ENCODE measurements at regions not wholly inside any gene's neighbourhood (a gene's known extent, or its start where the extent isn't known, plus 50 kb on each side); places are given as distances from the start of the nearest gene placed in this dataset.

GRCh38 chr7:145169908-145170307 is 334.1 kb upstream of the TPK1 start:
- TF ChIP-seq EZH2phosphoT487 (IDR thresholded peaks at IDR 0.05; ENCODE audit: borderline replicate concordance, low read length) (no peak), CTCF (IDR thresholded peaks at IDR 0.05; ENCODE audit: low read depth, low read length, poor library complexity, severe bottlenecking) (peak; percentile 41)
- no peaks in the 10 kb centered on the region for H3K27me3 ChIP-seq (ENCODE audit: control insufficient read depth, low read length)
- H3K4me1 ChIP-seq (ENCODE audit: control insufficient read depth, low read length): no peaks in the 10 kb centered on the region

DNA sequence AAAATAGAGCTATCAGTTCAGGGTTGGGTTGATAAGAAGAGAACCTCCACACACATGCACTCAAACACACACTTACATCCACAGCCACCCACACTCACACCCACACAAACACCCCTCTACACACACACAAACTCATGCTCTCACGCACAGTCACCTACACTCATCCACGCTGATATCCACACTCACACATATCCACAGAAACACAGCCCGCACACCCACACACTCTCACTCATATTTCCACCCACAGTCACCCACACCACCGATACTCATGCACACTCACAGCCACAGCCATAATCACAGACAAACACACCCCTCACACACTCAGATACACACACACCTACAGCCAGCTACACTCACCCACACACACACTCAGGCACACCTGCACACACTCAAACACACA is 333.0 kb upstream of the TPK1 start:
- Histone ChIP-seq H3K27me3 (ENCODE audit: control insufficient read depth, low read length) (no peaks in the 10 kb centered on the region), H3K4me2 (ENCODE audit: low read length) (no peak overlapping the region), H3K9me3 (ENCODE audit: control insufficient read depth, insufficient read depth, low read length) (no peaks in the 10 kb centered on the region), H3K27ac (ENCODE audit: low read depth, low read length) (no peak overlapping the region), H3K9me2 (replicated peaks; ENCODE audit: control insufficient read depth, low read length) (no peaks in the 10 kb centered on the region), H3K36me3 (ENCODE audit: control insufficient read depth, low read length) (no peaks in the 10 kb centered on the region), H3K79me2 (ENCODE audit: control insufficient read depth, low read length) (no peaks in the 10 kb centered on the region), H3K4me1 (ENCODE audit: control insufficient read depth, low read length) (no peaks in the 10 kb centered on the region), H3F3A (ENCODE audit: control insufficient read depth, insufficient read depth) (no peaks in the 10 kb centered on the region), H4K20me1 (ENCODE audit: control insufficient read depth, insufficient read depth, low read depth, low read length) (no peaks in the 10 kb centered on the region), H3K4me3 (ENCODE audit: low read length) (no peak overlapping the region)
- TF ChIP-seq EZH2phosphoT487 (IDR thresholded peaks at IDR 0.05; ENCODE audit: borderline replicate concordance, low read length) (no peak), CTCF (IDR thresholded peaks at IDR 0.05; ENCODE audit: low read depth, low read length, poor library complexity, severe bottlenecking) (no peak)

More at GRCh38 chr7:145169908-145170307, 334.1 kb upstream of the TPK1 start:
- Histone ChIP-seq H3K27ac (ENCODE audit: low read depth, low read length) (no peak overlapping the region), H3K4me3 (ENCODE audit: low read length) (no peak overlapping the region), H3K9me3 (ENCODE audit: control insufficient read depth, insufficient read depth, low read length) (no peaks in the 10 kb centered on the region), H3F3A (ENCODE audit: control insufficient read depth, insufficient read depth) (no peaks in the 10 kb centered on the region), H3K79me2 (ENCODE audit: control insufficient read depth, low read length) (no peaks in the 10 kb centered on the region), H3K9me2 (replicated peaks; ENCODE audit: control insufficient read depth, low read length) (no peaks in the 10 kb centered on the region), H3K4me2 (ENCODE audit: low read length) (no peak overlapping the region), H4K20me1 (ENCODE audit: control insufficient read depth, insufficient read depth, low read depth, low read length) (no peaks in the 10 kb centered on the region), H3K36me3 (ENCODE audit: control insufficient read depth, low read length) (no peaks in the 10 kb centered on the region)

DNA sequence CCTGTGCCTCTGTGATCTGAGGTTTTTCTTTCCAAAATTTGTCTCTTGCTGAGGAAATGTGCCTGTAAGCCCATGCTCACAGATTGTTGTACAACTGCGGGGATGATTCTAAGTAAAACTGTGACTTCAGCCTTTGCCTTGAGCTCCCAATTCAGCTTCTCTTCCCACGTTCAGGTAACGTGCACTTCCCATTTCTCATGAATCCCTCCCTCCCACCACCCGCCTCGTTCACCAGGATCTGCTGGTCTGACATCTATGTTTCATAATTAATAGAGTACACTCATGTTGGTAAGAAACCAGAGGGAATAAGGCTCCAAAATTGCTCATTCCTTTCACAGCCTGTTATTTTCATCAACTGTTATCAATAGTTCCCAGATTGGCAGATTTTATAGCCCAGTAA is 332.6 kb upstream of the TPK1 start:
- Histone ChIP-seq H3K36me3 (ENCODE audit: control insufficient read depth, low read length) (no peaks in the 10 kb centered on the region), H3K4me2 (ENCODE audit: low read length) (no peak overlapping the region), H3K4me3 (ENCODE audit: low read length) (no peak overlapping the region), H3K9me3 (ENCODE audit: control insufficient read depth, insufficient read depth, low read length) (no peaks in the 10 kb centered on the region), H3K27ac (ENCODE audit: low read depth, low read length) (no peak overlapping the region), H3K4me1 (ENCODE audit: control insufficient read depth, low read length) (no peaks in the 10 kb centered on the region), H3K9me2 (replicated peaks; ENCODE audit: control insufficient read depth, low read length) (no peaks in the 10 kb centered on the region), H3F3A (ENCODE audit: control insufficient read depth, insufficient read depth) (no peaks in the 10 kb centered on the region), H4K20me1 (ENCODE audit: control insufficient read depth, insufficient read depth, low read depth, low read length) (no peaks in the 10 kb centered on the region), H3K27me3 (ENCODE audit: control insufficient read depth, low read length) (no peaks in the 10 kb centered on the region), H3K79me2 (ENCODE audit: control insufficient read depth, low read length) (no peaks in the 10 kb centered on the region)
- TF ChIP-seq CTCF (IDR thresholded peaks at IDR 0.05; ENCODE audit: low read depth, low read length, poor library complexity, severe bottlenecking): no peak
- no peak for TF ChIP-seq EZH2phosphoT487 (IDR thresholded peaks at IDR 0.05; ENCODE audit: borderline replicate concordance, low read length)

DNA sequence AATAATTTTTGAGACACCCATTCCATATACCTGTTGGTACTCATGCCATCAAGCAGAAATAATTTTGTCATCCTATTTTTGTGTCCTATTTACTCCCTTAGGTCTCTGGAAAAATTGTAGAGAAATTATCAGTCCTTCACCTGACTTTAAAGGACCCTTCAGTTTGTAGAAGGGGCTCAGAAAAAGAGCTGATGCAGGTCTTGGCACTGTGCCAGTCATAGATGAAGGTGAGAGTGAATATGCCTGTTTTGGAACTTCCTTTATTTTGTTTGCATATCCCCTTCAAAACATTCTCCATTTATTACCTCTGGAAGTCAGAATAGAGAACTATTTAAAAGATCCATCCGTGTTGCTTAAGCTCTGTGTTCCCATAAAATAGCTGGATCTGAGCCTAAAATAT is 321.0 kb upstream of the TPK1 start:
- no peaks in the 10 kb centered on the region for H3K79me2 ChIP-seq (ENCODE audit: control insufficient read depth, low read length)
- no peaks in the 10 kb centered on the region for H3F3A ChIP-seq (ENCODE audit: control insufficient read depth, insufficient read depth)
- no peak for TF ChIP-seq EZH2phosphoT487 (IDR thresholded peaks at IDR 0.05; ENCODE audit: borderline replicate concordance, low read length)
- TF ChIP-seq CTCF (IDR thresholded peaks at IDR 0.05; ENCODE audit: low read depth, low read length, poor library complexity, severe bottlenecking): no peak
- no peaks in the 10 kb centered on the region for H4K20me1 ChIP-seq (ENCODE audit: control insufficient read depth, insufficient read depth, low read depth, low read length)
- no peak overlapping the region for H3K4me2 ChIP-seq (ENCODE audit: low read length)
- H3K4me3 ChIP-seq (ENCODE audit: low read length): no peak overlapping the region
- no peak overlapping the region for H3K27ac ChIP-seq (ENCODE audit: low read depth, low read length)
- no peaks in the 10 kb centered on the region for H3K4me1 ChIP-seq (ENCODE audit: control insufficient read depth, low read length)
- no peaks in the 10 kb centered on the region for H3K9me3 ChIP-seq (ENCODE audit: control insufficient read depth, insufficient read depth, low read length)
- H3K9me2 ChIP-seq (replicated peaks; ENCODE audit: control insufficient read depth, low read length): no peaks in the 10 kb centered on the region
- H3K27me3 ChIP-seq (ENCODE audit: control insufficient read depth, low read length): no peaks in the 10 kb centered on the region
- H3K36me3 ChIP-seq (ENCODE audit: control insufficient read depth, low read length): no peaks in the 10 kb centered on the region
